NCI-H2029 (cell line): ENCODE measurements at regions not wholly inside any gene's neighbourhood (a gene's known extent, or its start where the extent isn't known, plus 50 kb on each side); places are given as distances from the start of the nearest gene placed in this dataset.

Experiments used
- DNase-seq: peaks from one replicate; lab custom pipeline; 2025; lab: John Stamatoyannopoulos, UW

DNA sequence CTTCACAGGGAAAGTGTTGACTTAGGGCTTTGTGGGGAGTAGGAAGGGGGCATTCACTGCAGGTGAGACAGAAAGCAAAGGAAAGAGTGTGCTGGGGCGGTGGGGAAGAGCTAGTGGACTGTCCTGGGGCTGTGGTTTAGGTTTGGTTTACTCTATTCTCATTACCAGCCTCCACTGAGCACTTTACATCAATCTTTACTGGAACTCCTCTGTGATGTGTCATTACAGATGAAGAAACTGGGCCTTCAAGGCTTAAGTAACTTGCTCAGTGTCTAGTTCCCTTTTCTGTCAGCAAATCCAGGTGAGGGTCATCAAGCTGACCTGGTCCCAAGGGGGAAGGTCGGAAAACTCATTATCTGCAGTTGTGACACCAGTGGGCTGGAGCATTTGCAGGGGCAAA is 120.2 kb upstream of the PFN2 start:
- no peak for DNase-seq

DNA sequence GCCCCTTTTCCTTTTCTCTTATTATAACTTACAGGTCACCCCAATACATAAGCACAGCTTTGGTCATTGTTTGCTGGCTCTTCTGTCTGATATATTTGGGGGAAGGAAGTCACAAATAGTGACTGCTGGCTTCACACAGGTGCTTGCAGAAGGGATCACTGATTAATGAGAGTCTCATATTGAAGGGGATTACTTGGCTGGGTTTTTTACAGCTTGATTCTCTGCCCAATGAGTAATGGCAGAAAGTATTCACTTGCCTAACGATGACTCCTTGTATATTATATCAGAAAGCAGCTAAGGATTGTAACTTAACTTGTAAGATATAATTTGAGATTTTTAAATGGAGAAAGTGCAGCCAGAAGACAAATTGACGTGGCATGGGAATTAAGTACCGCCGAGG is 119.3 kb upstream of the PFN2 start:
- DNase-seq: no peak

DNA sequence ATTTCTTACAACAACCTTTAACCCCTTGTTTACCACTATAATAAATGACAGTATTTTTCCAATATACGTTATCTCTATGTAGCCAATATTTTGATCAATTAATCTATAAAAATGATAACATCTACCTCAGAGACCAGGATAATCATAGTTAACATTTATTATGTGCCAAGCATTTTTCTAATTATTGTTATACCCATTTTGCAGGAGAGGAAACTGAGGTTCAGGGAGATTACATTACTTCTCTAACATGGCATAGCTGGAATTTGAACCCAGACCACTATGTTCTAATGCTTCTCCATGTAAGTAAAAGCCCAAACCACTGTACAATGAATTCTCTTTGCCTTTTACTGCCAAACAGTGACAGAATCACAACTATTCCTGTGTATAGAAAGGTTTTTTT is 113.4 kb upstream of the PFN2 start:
- DNase-seq: no peak

DNA sequence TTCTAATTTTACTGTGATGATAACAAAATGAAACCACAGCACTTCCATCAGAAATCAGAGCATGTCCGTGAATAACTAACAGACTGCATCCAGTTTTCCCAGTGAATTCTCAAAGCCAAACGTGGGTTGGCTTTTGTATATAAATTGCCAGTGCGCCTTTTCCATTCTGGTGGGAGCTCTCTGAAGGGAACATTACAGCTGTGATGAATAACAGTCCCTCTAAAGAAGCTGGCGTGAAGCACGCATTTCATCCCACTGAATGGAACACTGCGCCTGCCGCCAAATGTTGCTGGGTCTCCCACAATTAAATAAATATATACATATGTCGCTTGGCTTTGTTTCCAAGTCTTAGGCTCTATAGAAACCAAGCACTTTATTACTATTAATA is 113.0 kb upstream of the PFN2 start:
- no peak for DNase-seq

DNA sequence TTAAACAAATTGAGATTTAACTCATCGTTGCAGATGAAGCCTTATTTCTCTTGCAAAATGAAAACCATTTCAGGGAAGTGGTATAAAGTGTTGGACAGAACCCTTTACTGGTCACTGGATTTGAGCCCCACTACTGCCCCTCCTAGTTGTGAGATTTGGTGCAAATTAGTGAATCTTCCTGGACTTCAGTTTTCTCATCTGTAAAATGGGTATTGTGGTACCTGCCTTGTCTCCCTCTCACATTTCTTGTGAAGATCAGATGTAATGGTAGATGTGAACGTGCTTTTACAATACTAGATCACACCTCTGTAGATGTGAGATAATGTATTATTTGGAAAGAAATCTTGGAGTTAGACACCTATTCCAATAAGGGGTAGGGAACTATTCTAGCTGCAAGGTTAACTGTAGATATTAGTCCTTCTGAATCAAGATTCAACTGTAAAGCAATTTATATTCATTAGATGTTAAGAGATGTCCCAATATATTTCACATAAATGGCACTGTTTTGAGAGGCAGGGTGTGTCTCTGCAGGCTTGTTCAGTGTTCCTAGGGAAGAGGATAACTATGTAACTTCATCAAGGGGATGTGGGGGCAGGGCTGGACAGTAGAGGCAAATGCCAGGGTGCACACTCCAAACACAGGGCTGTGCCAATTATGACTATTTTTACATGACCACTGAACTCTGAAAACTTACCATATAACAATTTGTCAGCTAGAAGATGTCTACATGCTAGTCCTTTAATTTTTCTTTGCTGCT is 112.4 kb upstream of the PFN2 start:
- no peak for DNase-seq

DNA sequence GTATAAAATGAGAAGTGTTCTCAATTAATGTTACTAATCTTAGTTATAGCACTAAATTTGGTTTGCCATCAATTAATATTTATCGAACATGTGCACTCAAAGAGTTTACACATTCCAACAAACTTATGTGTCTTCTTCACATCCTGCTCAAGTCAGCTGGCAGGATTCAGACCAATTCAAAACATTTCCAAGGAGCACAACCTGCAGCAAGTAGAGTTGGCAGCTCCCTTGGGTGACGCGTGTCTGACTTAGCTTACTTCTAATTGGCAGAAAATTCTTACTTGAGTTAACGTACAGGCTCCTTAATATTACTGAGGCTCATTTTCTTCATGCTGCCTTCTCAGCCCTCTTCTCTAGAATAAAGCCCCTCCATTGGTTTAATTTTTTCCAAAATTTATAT is 110.4 kb upstream of the PFN2 start:
- DNase-seq: no peak

DNA sequence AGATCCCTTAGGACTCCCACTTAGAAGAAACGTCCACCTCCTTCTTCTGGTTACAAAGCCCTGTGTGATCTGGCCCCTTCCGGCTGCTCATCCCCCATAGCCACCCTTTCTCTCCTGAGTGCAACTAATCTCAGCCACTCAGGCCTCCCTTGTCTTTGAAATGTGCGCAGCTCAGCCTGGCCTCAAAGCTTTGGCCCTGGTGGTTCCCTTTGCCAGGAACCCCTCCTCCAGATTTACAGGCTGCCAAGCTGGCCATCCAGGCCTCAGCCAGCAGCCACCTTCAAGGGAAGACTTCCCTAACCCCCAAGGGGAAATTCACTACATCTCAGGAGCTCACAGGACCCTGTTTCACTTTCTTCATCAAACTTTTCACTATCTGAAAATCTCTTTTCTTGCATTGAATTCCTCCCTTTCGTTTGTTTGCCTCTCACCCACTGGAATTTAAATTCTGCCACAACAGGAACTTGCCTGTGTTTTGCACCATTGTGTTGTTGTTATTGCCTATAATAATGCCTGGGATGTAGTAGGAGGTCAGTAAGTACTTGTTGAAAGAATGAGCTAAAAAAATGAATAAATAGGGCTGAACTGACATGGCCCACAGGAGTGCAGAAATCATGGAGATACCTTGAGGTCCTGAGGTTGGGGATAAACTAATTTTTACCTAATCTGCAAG is 109.5 kb upstream of the PFN2 start:
- DNase-seq: no peak

DNA sequence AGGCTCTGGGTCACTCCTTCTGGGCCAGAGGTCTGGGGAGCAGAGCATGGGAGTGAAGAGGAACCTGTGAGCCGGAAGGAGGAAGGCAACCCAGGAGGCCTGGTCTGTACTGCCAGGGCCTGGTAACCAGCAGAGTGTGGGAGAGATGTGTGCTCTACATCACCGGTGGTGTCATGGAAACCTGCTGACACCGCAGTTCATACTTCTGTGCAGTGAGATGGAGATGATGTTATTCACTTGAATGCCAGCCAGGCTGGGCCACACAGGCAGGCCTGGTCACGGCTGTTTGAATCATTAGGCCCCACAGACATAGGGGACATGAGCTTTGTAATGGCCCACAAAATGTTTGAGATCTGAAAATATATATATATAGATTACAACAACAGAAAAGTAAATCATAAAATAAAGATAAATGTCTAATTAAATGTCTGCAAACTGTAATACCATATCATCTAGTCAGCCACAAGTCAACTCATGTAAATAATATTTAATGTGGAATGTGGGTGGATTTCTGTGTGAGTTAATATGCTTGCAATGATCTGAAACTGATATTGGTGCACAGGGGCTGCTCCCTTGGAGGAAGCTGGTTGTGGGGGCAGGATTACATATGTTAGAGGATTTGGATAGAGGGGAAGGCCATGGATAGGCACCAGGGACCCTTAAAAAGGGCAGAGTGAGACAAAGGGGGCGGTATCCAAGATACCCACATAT is 108.5 kb upstream of the PFN2 start:
- no peak for DNase-seq

DNA sequence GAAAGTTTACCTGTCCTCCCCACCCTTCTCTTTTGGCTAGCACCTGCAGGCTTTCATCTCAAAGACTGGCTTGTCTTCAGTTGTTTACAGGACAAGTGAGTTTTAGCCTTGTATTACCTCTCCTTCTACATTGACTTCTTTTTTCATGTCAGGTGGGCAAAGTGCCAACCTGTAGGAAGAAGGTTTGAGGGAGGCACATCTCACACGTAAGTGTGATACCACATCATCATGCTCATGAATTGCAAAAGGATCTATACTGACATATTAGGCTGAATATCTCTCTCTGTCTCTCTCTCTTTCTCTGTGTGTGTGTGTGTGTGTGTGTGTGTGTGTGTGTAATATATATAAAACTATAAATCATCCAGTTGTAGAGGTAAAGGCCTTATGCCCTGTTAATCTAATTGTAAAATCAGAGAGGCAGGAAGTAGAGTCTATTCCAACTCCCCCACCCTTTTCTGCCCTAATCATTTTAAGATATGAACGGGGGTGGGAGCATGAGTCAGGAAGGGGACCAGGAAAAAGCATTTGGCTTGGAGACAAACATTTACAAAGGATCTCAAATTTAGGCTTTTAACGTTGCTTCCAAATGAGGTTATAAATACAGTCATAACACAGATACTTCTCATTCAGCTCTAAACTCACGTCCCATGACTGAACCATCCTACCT is 107.0 kb upstream of the PFN2 start:
- DNase-seq: no peak

DNA sequence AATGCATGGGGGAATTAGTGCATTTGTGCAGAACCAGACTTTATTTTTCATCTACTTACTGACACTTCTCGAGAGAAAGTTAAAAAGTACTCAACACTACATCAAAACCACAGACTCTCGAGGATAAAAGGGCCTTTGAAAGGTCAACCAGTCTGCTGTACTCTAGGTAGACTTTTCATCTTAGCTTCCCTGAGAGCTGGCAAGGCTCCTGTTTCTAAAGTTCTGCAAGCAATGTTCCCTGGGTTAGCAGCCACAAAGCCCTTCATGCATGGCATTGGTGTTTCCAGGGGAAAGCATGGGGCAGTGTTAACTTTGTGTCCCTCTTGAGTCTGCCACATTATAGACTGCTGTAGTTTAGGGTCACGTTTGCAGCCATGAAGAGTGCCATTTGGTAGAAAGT is 106.4 kb upstream of the PFN2 start:
- DNase-seq: no peak

DNA sequence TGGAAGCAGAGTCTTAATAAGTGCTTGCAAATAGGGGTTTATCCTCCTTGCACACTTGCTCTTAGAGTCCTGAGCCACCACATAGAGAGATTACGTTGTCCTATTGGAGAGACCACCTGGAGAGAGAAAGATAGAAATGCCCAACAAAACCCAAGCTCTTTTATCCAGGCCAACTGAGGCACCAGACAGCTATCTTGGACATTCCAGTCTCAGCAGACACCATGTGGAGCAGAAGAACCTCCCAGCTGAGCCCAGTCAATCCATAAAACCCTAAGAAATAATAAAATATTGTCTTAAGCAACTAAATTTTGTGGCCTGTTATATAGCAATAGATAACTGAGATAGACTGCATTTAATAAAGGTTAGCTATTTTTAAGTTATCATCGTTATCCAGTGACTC is 105.7 kb upstream of the PFN2 start:
- DNase-seq: no peak

DNA sequence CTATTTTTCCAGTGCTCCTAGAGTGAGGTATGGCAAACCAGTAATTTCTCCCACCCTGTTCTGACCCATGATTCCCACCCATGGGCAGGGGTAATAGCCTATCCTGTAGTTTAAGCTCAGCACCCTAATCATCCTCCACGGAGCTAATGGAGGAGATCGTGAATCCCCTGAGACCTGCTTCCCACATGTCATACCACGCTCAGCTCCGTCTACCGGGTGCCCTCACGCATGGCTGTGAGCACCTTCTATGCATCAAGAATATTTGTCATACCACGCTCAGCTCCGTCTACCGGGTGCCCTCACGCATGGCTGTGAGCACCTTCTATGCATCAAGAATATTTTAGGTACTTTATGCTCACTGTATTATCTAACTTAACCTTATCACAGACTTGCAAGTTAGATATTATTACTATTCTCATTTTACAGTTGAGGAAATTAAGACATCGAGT is 104.7 kb upstream of the PFN2 start:
- DNase-seq: no peak

DNA sequence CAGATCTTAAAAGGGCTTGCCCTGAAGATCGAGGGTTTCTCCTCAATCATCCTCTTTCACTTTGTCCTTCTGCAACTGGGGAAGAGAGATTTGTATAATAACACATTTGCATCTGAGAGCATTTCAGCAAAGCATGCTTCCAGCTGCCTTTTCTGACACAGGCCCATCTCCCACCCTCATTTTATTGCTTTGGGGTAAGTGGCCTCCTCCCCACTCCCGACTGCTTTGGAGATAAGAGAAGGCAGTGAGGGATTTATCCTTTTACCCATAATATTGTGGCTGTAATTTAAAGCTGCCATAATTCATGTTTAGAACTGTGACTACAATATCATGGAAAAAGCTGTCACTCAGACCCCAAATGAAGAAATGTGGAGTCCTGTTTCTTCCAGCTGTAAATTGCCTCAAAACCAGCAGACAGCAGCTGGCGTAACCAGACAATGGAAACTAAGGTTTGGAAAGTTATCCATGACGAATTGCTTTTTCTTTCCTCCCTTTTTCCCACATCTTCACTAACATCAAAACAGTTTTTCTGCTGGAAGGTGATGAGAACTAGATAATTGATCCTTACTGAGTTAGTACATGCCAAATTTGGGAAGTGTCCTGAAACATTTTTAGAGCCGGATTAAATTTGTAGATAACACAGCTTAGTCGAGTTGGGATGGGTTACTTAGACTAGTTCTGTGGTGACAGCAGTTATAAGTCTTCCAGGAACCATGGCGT is 104.2 kb upstream of the PFN2 start:
- DNase-seq: no peak

DNA sequence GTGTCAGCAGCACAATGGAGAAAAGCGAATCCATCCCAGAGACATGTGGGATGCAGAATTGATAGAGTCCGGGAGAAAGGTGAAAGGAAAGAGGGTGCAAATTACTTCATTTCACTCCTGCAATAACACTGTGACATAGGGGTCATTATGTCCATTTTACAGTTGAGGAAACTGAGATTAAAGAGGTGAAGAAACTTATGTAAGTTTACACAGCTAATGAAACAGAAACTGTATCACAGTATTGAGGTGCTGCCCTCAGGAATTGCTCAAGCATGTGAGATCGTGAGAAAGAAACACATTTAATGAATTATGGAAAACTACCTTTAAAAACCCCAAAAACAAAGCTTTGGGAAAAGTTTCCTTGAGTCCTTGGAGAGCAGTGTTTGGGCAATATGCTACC is 103.6 kb upstream of the PFN2 start:
- no peak for DNase-seq

DNA sequence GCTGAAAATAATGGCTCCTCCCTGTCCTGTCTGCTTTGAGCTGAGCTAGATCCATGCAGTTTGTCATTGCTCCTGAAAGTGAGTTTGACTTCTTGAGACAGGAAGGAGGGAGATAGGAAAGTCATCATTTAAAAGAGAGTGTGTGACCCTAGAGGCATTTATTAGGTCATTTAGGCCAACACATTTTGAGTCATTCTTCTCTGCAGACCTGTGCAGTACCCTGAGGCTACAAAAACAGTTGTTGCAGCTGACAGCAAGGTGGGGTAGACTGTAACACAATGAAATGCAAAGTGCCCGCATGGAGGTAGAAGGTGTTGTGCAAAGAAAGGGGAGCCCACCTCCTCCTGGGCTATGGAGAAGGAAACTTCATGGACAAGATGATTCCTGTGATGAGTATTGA is 102.8 kb upstream of the PFN2 start:
- DNase-seq: no peak

DNA sequence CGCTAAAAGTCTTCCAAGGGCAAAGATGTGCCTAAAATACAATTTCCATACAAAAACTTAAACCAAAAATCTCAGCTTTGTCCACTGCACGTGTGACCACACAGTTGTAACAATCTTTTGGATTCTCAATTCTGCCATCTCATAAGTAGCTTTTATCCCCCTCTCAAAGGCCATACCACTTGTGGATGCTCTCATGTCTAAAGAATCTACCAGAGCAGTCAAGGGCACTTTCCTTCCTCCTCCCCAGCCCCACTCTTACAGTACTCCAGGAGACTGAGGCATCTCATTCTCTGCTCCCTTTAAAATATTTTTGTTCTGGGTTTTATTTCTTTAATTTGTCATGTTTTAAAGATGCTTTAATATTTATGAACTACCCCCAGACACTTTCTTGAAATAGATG is 102.3 kb upstream of the PFN2 start:
- no peak for DNase-seq

DNA sequence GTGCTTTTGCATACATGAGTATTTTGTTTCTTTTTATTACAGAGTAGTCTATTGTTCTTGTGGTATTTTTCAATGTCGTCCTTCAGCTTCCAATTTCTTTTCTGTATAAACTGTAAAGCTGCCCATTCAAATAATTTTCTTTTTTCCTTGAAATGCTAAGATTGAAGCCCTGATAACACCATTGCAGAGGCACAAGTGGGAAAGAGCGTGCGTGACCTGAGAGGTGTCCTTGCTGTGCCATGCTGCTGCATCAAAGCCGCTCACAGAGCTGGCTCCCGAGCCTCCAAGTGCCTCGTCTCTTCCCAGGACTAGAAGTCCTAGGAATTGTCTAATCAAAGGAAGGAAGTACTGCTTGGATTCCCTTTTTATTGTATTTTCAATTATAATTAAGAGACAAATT is 101.9 kb upstream of the PFN2 start:
- DNase-seq: no peak

DNA sequence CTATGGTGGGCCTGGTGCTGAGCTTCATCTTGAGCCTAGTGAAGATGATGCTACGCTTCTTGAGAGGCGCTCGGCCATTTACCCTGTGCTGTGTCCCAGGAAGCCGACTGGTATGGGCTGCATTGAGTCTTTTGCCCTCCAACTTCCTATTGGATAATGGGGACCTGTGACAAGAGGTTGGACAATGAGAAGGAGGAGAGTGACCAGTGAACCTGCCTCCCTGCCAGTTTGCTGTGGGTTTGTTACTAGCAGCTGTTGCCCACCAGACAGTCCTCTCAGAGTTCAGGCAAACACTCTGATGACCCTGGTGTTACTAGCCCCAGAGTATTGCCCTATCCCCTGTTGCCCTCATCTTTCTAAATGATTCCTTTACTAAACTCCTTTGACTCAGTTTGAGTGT is 99.6 kb upstream of the PFN2 start:
- DNase-seq: no peak

DNA sequence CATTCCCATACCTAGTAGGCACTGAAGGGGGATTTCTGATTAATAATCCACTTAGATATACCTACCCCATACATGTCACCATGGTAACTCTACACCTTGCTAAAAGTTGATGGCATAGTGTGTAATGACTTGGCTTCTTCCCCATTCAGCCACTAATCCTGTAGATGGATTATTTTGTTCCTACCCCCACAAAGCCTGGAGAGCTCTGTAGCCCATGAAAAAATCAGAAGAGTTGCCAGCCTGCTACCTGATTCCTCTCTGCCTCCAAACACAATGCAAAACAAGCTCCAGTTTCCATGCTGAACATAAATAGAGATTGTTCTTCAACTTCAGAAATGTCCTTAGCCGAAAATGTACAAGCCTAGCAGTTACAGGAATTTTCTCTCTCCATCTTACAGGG is 98.9 kb upstream of the PFN2 start:
- DNase-seq: no peak

DNA sequence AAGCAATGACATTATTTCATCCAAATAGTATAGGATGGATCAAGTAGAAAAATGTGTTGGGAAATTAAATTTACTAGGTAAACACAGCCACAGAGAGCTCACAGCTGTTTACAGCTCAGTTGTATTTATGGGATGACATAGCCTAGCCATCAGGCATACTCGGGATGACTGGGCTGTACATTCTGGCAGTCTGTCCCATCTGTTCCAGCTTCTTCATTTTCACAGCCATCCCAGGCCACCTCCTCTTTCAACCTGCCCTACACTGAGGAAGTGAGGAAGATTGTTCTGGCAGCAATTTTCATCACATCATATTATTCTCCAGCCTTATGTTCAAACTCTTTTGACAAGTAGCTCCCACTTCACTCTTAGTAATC is 98.4 kb upstream of the PFN2 start:
- DNase-seq: no peak

DNA sequence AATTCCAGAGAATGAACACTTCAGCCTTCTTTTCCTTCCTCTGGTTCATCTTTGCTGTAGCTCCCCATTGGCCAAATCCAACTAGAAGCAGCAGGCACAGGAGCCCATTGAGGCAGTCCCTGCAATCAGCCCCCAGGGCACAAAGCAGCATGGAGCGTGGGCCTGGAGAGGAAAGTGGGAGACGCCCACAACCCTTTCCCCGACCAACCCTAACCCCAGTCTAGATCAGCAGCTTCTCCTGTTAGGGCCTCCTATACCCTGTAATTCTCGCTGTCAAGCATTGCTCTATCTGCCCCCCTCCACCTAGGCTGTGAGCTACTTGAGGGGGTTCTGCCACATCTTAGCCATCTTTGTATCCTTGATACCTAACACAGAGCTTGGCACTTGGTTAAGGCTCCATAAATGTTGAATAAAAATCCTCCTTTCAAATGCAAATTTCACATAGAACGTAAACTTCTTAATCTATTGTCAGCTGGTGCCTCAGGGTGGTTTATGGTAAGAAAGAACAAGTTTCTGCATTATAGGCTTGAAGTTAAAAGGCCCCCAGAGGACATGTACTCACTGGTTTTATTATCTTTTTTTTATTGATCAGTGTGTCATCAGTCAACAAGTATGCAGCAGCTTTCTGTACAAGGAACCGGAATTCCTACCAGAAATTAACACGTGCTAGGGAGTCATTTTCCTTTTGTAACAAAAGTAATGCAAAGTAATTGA is 97.9 kb upstream of the PFN2 start:
- no peak for DNase-seq

DNA sequence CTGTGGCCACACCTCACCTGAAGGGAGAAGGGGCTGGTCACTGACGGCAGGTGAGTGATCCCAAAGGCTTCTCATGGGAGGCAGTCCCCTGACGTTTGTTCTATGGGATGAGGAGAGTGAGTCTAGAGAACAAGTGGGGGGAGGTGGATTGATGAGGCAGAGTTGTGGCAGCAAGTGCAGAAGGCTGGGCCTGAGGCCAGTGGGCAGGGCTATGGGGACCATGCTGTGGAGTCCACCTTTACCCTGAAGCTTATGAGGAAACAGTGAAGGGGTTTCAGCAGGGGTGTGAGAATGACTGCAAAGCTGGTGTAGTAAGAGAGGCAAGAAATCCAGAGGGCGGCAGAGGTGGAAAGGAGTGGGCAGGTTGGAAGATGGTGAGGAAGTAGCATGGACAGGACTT is 96.9 kb upstream of the PFN2 start:
- DNase-seq: no peak
